Loucy (cell line): ENCODE measurements at regions not wholly inside any gene's neighbourhood (a gene's known extent, or its start where the extent isn't known, plus 50 kb on each side); places are given as distances from the start of the nearest gene placed in this dataset.

Source experiments
- H2AFZ ChIP-seq: fragments of 200-600 bp; sonication (generic); 2 replicates; pipeline ENCODE4 v1.6.0; 2016; ENCODE audit warnings: antibody characterized with exemption, mild to moderate bottlenecking, low read length, moderate library complexity
- H3F3A ChIP-seq: fragments of 200-600 bp; 2 replicates; pipeline ENCODE4 v1.6.0; 2016; ENCODE audit warnings: antibody characterized with exemption, low read depth, mild to moderate bottlenecking
- H3K27me3 ChIP-seq: fragments of 200-600 bp; sonication (generic); 2 replicates; pipeline ENCODE4 v1.6.1; 2014; ENCODE audit warnings: low read length, mild to moderate bottlenecking; ENCODE audit not compliant: insufficient read depth, poor library complexity, severe bottlenecking
- H3K36me3 ChIP-seq: fragments of 200-600 bp; sonication (generic); 2 replicates; pipeline ENCODE4 v1.6.1; 2016; ENCODE audit warnings: low read length; ENCODE audit not compliant: insufficient read depth
- H3K4me1 ChIP-seq: fragments of 200-600 bp; sonication (generic); 2 replicates; pipeline ENCODE4 v1.5.1; 2014; ENCODE audit warnings: low read length, mild to moderate bottlenecking; ENCODE audit not compliant: insufficient read depth, poor library complexity, severe bottlenecking
- H3K4me2 ChIP-seq: fragments of 200-600 bp; sonication (generic); 2 replicates; pipeline ENCODE4 v1.6.0; 2014; ENCODE audit warnings: antibody characterized with exemption, low read length, low read depth, mild to moderate bottlenecking; ENCODE audit not compliant: poor library complexity, severe bottlenecking
- H3K4me3 ChIP-seq: fragments of 200-600 bp; sonication (generic); 2 replicates; pipeline ENCODE4 v1.5.1; 2014; ENCODE audit warnings: low read length, mild to moderate bottlenecking, mixed read lengths; ENCODE audit not compliant: poor library complexity, severe bottlenecking
- H3K79me2 ChIP-seq: fragments of 200-600 bp; sonication (generic); 2 replicates; pipeline ENCODE4 v1.6.1; 2014; ENCODE audit warnings: low read length; ENCODE audit not compliant: insufficient read depth
- H3K9ac ChIP-seq: fragments of 200-600 bp; sonication (generic); 2 replicates; pipeline ENCODE4 v1.6.0; 2014; ENCODE audit warnings: mild to moderate bottlenecking, low read depth, low read length, moderate library complexity; ENCODE audit not compliant: poor library complexity, severe bottlenecking
- H3K9me2 ChIP-seq: fragments of 200-600 bp; sonication (generic); replicated peaks from 2 replicates; pipeline ENCODE4 v1.6.1; 2016; ENCODE audit warnings: low read depth, low read length, mixed read lengths
- H3K9me3 ChIP-seq: fragments of 200-600 bp; sonication (generic); 2 replicates; pipeline ENCODE4 v1.6.1; 2014; ENCODE audit warnings: mild to moderate bottlenecking, antibody characterized with exemption, low read length, low read depth; ENCODE audit not compliant: insufficient read depth
- H4K20me1 ChIP-seq: fragments of 200-600 bp; sonication (generic); 2 replicates; pipeline ENCODE4 v1.6.0; 2014; ENCODE audit warnings: antibody characterized with exemption, low read length, mild to moderate bottlenecking; ENCODE audit not compliant: insufficient read depth, poor library complexity, severe bottlenecking
- EZH2phosphoT487 ChIP-seq: fragments of 200-600 bp; IDR thresholded peaks from 2 replicates; pipeline ENCODE4 v1.6.1; 2018; ENCODE audit warnings: antibody characterized with exemption, mild to moderate bottlenecking, moderate library complexity, borderline replicate concordance
- TF ChIP-seq, protein P1 (sequence below): fragments of 200-600 bp; sonication (generic); conservative IDR thresholded peaks from 2 replicates; pipeline ENCODE4 v1.5.1; 2014; ENCODE audit warnings: mild to moderate bottlenecking, antibody characterized with exemption, low read length

DNA sequence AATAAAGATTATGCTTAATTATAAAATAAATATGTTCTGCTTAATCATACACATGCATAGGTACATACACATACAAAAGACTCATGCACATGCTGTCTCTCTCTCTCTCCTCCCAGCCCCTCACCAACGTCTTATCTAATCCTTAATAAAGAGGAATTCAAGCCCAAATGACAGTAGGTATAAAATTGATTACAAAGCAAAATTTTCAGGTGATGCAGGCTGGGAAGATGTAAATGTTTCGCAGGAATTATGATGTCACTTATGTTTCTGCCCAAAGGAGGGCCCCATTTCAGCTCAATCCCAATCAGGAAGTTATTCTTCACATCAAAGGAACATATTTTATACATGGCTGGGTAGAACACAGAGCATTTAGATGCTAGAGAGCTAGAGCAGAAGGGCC is 284.6 kb upstream of the ID4 start:
- Histone ChIP-seq H3K4me1 (no peaks in the 10 kb centered on the region), H3K4me2 (no peak overlapping the region), H2AFZ (no peak overlapping the region), H3K79me2 (no peaks in the 10 kb centered on the region), H3F3A (no peaks in the 10 kb centered on the region), H3K4me3 (no peak overlapping the region), H3K27me3 (no peaks in the 10 kb centered on the region), H3K36me3 (no peaks in the 10 kb centered on the region), H4K20me1 (no peaks in the 10 kb centered on the region), H3K9me3 (no peaks in the 10 kb centered on the region), H3K9me2 (no peaks in the 10 kb centered on the region), H3K9ac (no peak overlapping the region)
- no peak for TF ChIP-seq EZH2phosphoT487
- TF ChIP-seq, protein P1, sequence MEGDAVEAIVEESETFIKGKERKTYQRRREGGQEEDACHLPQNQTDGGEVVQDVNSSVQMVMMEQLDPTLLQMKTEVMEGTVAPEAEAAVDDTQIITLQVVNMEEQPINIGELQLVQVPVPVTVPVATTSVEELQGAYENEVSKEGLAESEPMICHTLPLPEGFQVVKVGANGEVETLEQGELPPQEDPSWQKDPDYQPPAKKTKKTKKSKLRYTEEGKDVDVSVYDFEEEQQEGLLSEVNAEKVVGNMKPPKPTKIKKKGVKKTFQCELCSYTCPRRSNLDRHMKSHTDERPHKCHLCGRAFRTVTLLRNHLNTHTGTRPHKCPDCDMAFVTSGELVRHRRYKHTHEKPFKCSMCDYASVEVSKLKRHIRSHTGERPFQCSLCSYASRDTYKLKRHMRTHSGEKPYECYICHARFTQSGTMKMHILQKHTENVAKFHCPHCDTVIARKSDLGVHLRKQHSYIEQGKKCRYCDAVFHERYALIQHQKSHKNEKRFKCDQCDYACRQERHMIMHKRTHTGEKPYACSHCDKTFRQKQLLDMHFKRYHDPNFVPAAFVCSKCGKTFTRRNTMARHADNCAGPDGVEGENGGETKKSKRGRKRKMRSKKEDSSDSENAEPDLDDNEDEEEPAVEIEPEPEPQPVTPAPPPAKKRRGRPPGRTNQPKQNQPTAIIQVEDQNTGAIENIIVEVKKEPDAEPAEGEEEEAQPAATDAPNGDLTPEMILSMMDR: no peak

DNA sequence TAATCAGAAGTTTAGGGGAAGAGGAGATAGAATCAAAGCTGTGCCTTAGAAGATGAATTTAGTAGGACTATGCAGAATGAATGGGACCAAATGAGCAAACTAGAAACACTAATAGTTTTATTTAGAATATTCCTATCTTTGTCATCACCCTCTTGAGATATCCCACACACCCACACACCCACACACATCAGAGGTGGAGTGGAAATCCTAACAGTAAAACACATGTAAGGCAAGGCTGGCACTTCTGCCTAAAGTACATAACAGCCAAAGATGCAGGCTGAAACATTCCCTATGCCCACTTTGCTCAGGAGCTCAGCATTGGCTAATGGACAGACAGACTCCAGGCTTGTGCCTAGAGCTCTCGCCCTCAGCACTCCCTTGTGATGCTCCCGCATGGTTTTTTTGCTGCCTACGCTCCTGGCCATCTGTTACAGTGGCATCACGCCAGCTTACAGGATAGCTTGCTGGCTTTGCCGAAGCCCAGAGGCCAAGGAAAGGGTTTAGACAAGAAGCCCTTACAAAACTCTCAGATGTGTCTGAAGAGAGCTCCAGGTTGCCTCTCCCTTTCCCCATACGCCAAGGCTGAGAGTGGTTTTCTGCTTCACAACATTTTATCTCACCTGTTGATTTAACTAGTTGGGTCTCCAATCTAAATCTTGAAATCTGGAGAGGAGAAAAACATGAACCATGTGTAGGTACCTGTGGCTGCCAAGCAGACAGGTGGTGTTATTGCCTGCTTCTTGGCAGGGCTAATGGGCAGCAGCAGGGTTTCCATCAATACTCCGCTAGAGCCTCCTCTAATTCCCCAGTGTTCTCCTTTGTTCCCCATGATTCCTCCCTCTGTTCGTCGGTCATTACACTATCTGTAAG is 282.6 kb upstream of the ID4 start:
- H4K20me1 ChIP-seq: no peaks in the 10 kb centered on the region
- no peaks in the 10 kb centered on the region for H3K79me2 ChIP-seq
- H3K4me1 ChIP-seq: no peaks in the 10 kb centered on the region
- no peak for TF ChIP-seq EZH2phosphoT487
- no peak overlapping the region for H3K9ac ChIP-seq
- no peaks in the 10 kb centered on the region for H3F3A ChIP-seq
- no peaks in the 10 kb centered on the region for H3K9me3 ChIP-seq
- no peak overlapping the region for H3K4me3 ChIP-seq
- H3K36me3 ChIP-seq: no peaks in the 10 kb centered on the region
- no peaks in the 10 kb centered on the region for H3K9me2 ChIP-seq
- no peaks in the 10 kb centered on the region for H3K27me3 ChIP-seq
- H3K4me2 ChIP-seq: no peak overlapping the region
- H2AFZ ChIP-seq: no peak overlapping the region

DNA sequence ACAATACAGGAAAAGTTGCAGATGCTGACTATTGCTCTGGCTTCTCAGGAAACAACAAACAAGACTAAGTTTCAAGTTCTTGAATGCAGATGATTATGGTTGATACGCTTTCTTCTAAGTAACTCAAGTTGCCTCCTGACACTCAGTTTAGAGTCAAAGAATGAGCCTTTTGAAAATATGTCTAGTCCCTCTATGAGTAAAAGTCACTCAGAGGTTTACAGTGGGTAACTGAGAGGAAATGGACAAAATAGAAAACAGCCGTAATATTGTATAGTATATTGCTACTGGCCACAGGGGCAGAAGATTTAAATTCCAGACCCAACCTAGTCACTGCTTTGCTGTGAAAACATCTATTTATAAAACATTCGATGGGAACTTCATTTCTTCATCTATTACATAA is 280.0 kb upstream of the ID4 start:
- H3K36me3 ChIP-seq: no peaks in the 10 kb centered on the region
- TF ChIP-seq EZH2phosphoT487: no peak
- TF ChIP-seq, protein P1: no peak
- H3F3A ChIP-seq: no peaks in the 10 kb centered on the region
- no peaks in the 10 kb centered on the region for H3K27me3 ChIP-seq
- no peaks in the 10 kb centered on the region for H3K4me1 ChIP-seq
- H3K4me2 ChIP-seq: no peak overlapping the region
- no peak overlapping the region for H2AFZ ChIP-seq
- H3K9me3 ChIP-seq: no peaks in the 10 kb centered on the region
- H3K9me2 ChIP-seq: no peaks in the 10 kb centered on the region
- H4K20me1 ChIP-seq: no peaks in the 10 kb centered on the region
- H3K4me3 ChIP-seq: no peak overlapping the region
- no peaks in the 10 kb centered on the region for H3K79me2 ChIP-seq
- no peak overlapping the region for H3K9ac ChIP-seq

DNA sequence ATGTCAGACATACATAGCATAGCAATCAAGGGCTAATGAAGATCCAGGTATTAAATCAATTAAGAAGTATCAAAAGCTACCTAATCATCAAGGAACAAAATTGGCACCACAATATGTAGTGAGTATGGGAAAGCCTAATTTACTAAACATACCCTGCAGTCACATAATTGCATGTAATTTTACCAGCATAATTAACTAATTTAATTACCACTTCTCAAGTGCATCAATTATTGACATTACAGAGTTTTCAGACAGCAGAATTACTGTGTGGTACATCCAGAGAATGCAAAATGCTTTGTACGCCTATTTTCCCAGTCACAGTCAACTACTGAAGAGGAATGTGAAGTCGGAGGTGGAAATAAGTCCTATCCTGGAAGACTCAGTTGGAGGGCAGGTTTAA is 279.0 kb upstream of the ID4 start:
- H3K79me2 ChIP-seq: no peaks in the 10 kb centered on the region
- no peaks in the 10 kb centered on the region for H3K36me3 ChIP-seq
- H3K9me3 ChIP-seq: no peaks in the 10 kb centered on the region
- no peak overlapping the region for H3K4me3 ChIP-seq
- no peak overlapping the region for H3K4me2 ChIP-seq
- no peak overlapping the region for H3K9ac ChIP-seq
- no peaks in the 10 kb centered on the region for H3K27me3 ChIP-seq
- H2AFZ ChIP-seq: no peak overlapping the region
- H3K9me2 ChIP-seq: no peaks in the 10 kb centered on the region
- H3F3A ChIP-seq: no peaks in the 10 kb centered on the region
- H4K20me1 ChIP-seq: no peaks in the 10 kb centered on the region
- H3K4me1 ChIP-seq: no peaks in the 10 kb centered on the region
- TF ChIP-seq, protein P1: no peak
